ENCODE measurements at regions not wholly inside any gene's neighbourhood (a gene's known extent, or its start where the extent isn't known, plus 50 kb on each side); places are given as distances from the start of the nearest gene placed in this dataset.

GRCh38 chr5:2656206-2656605 is 95.3 kb downstream of the IRX2 start:
- TF ChIP-seq MAX (IDR thresholded peaks at IDR 0.05; ENCODE audit: insufficient read depth, insufficient read length) (no peak), FOS (IDR thresholded peaks at IDR 0.05; ENCODE audit: borderline replicate concordance, insufficient read depth, low read length) (no peak), POLR2A (IDR thresholded peaks at IDR 0.05; ENCODE audit: low read depth, low read length) (no peak), JUN (IDR thresholded peaks at IDR 0.05; ENCODE audit: borderline replicate concordance, insufficient read depth, insufficient read length, low read depth) (no peak), MYC (IDR thresholded peaks at IDR 0.05; ENCODE audit: low read depth, low read length) (no peak), POLR2AphosphoS5 (IDR thresholded peaks at IDR 0.05; ENCODE audit: insufficient read depth, low read depth, low read length) (no peak)
- no peak overlapping the region for H3K4me3 ChIP-seq (replicated peaks in 1 of 3; ENCODE audit: insufficient read depth in 1 of 3, low read depth in 1 of 3, low read length in 3 of 3)
- ChIA-PET POLR2A (no interaction called here), CTCF (no interaction called here)
- intact Hi-C loops (cut with micrococcal nuclease) (no loop called here), dilution Hi-C loops (cut with MboI; ENCODE audit: extremely low pct_ligation_motif_present, low sequenced_read_pairs) (no loop called here)
- no peak for FAIRE-seq
- BruUV-seq (replicated peaks): no TSS peak
- no peaks in the 10 kb centered on the region for H3K4me1 ChIP-seq (ENCODE audit: control insufficient read depth, extremely low read depth, insufficient read depth, low read length)
- no peaks in the 10 kb centered on the region for H3K36me3 ChIP-seq (ENCODE audit: control insufficient read depth in 2 of 2, extremely low read depth in 1 of 2, insufficient read depth in 2 of 2, low read length in 2 of 2)
- H2AFZ ChIP-seq (ENCODE audit: low read depth, low read length): no peak overlapping the region
- H3K9me3 ChIP-seq (replicated peaks; ENCODE audit: control insufficient read depth, insufficient read depth, low read length): peaks cover 3% of the 10 kb centered on the region
- H3K79me2 ChIP-seq (ENCODE audit: control insufficient read depth, insufficient read depth, low read length): no peaks in the 10 kb centered on the region
- no peaks in the 10 kb centered on the region for H3K27me3 ChIP-seq (ENCODE audit: control insufficient read depth in 2 of 2, insufficient read depth in 2 of 2, low read length in 2 of 2)
- H3K9me1 ChIP-seq (replicated peaks; ENCODE audit: control insufficient read depth, extremely low read depth, insufficient read depth, low read length): no peaks in the 10 kb centered on the region
- DNase-seq (ENCODE audit: low read depth, low spot score): no peak
- no peak overlapping the region for H3K9ac ChIP-seq (replicated peaks; ENCODE audit: extremely low read depth, insufficient read depth, low read length)
- no peak overlapping the region for H3K4me2 ChIP-seq (ENCODE audit: insufficient read depth, low read length)
- no peaks in the 10 kb centered on the region for H4K20me1 ChIP-seq (replicated peaks; ENCODE audit: control insufficient read depth, extremely low read depth, insufficient read depth, low read length)
- no peak overlapping the region for H3K27ac ChIP-seq (ENCODE audit: insufficient read depth, low read depth, low read length)

GRCh38 chr5:2653991-2654390 is 97.5 kb downstream of the IRX2 start:
- FAIRE-seq (no peak), DNase-seq (ENCODE audit: low read depth, low spot score) (no peak)
- POLR2A ChIA-PET: no interaction called here
- peaks cover 4% of the 10 kb centered on the region for H3K9me3 ChIP-seq (replicated peaks; ENCODE audit: control insufficient read depth, insufficient read depth, low read length)
- H3K27me3 ChIP-seq (ENCODE audit: control insufficient read depth in 2 of 2, insufficient read depth in 2 of 2, low read length in 2 of 2): no peaks in the 10 kb centered on the region
- H3K9ac ChIP-seq (replicated peaks; ENCODE audit: extremely low read depth, insufficient read depth, low read length): no peak overlapping the region
- H4K20me1 ChIP-seq (replicated peaks; ENCODE audit: control insufficient read depth, extremely low read depth, insufficient read depth, low read length): no peaks in the 10 kb centered on the region
- CTCF ChIA-PET: no interaction called here
- H3K79me2 ChIP-seq (ENCODE audit: control insufficient read depth, insufficient read depth, low read length): no peaks in the 10 kb centered on the region
- intact Hi-C loops (cut with micrococcal nuclease): no loop called here
- no peaks in the 10 kb centered on the region for H3K9me1 ChIP-seq (replicated peaks; ENCODE audit: control insufficient read depth, extremely low read depth, insufficient read depth, low read length)
- H2AFZ ChIP-seq (ENCODE audit: low read depth, low read length): no peak overlapping the region
- TF ChIP-seq CTCF (IDR thresholded peaks at IDR 0.05; ENCODE audit: extremely low read depth in 1 of 2, insufficient read depth in 1 of 2, low read depth in 1 of 2, low read length in 2 of 2): no peak
- no peak for TF ChIP-seq GATA2 (IDR thresholded peaks at IDR 0.05; ENCODE audit: insufficient read depth, insufficient read length, low read depth, low read length)
- no peak for TF ChIP-seq FOS (IDR thresholded peaks at IDR 0.05; ENCODE audit: borderline replicate concordance, insufficient read depth, low read length)
- TF ChIP-seq EZH2 (IDR thresholded peaks at IDR 0.05; ENCODE audit: borderline replicate concordance, low read depth, low read length, severe bottlenecking): no peak
- TF ChIP-seq POLR2A (IDR thresholded peaks at IDR 0.05; ENCODE audit: low read depth, low read length): no peak
- no peak for TF ChIP-seq POLR2AphosphoS5 (IDR thresholded peaks at IDR 0.05; ENCODE audit: insufficient read depth, low read depth, low read length)
- no peak for TF ChIP-seq JUN (IDR thresholded peaks at IDR 0.05; ENCODE audit: borderline replicate concordance, insufficient read depth, insufficient read length, low read depth)
- no peak for TF ChIP-seq MAX (IDR thresholded peaks at IDR 0.05; ENCODE audit: insufficient read depth, insufficient read length)
- no peak for TF ChIP-seq MYC (IDR thresholded peaks at IDR 0.05; ENCODE audit: low read depth, low read length)
- H3K4me2 ChIP-seq (ENCODE audit: insufficient read depth, low read length): no peak overlapping the region
- dilution Hi-C loops (cut with MboI; ENCODE audit: extremely low pct_ligation_motif_present, low sequenced_read_pairs): no loop called here
- H3K4me1 ChIP-seq (ENCODE audit: control insufficient read depth, extremely low read depth, insufficient read depth, low read length): no peaks in the 10 kb centered on the region
- H3K4me3 ChIP-seq (replicated peaks in 1 of 3; ENCODE audit: insufficient read depth in 1 of 3, low read depth in 1 of 3, low read length in 3 of 3): no peak overlapping the region
- H3K27ac ChIP-seq (ENCODE audit: insufficient read depth, low read depth, low read length): no peak overlapping the region
- no peaks in the 10 kb centered on the region for H3K36me3 ChIP-seq (ENCODE audit: control insufficient read depth in 2 of 2, extremely low read depth in 1 of 2, insufficient read depth in 2 of 2, low read length in 2 of 2)
- no TSS peak for BruUV-seq (replicated peaks)

Data from endothelial cell of umbilical vein (primary cell).